ENCODE measurements at regions not wholly inside any gene's neighbourhood (a gene's known extent, or its start where the extent isn't known, plus 50 kb on each side); places are given as distances from the start of the nearest gene placed in this dataset.

GRCh38 chr4:13703096-13703495 is 75.6 kb upstream of the BOD1L1 start:
- no peaks in the 10 kb centered on the region for H3K79me2 ChIP-seq (ENCODE audit: control insufficient read depth, insufficient read depth, low read length)
- no peaks in the 10 kb centered on the region for H3K9me1 ChIP-seq (ENCODE audit: control insufficient read depth, extremely low read depth, insufficient read depth, low read length)
- H3K9ac ChIP-seq (ENCODE audit: control insufficient read depth, extremely low read depth, insufficient read depth, low read length): no peak overlapping the region
- H4K20me1 ChIP-seq (ENCODE audit: control insufficient read depth, extremely low read depth, insufficient read depth, low read length): no peaks in the 10 kb centered on the region
- dilution Hi-C loops (cut with MboI; ENCODE audit: extremely low pct_ligation_motif_present, low sequenced_read_pairs): no loop called here
- H3K4me3 ChIP-seq (ENCODE audit: control insufficient read depth in 2 of 3, extremely low read depth in 1 of 3, insufficient read depth in 2 of 3, low read depth in 1 of 3, low read length in 3 of 3): no peak overlapping the region
- no peak for FAIRE-seq
- H3K36me3 ChIP-seq (ENCODE audit: control insufficient read depth in 2 of 2, extremely low read depth in 1 of 2, insufficient read depth in 2 of 2, low read length in 2 of 2): no peaks in the 10 kb centered on the region
- no peak overlapping the region for H3K27ac ChIP-seq (ENCODE audit: control insufficient read depth, insufficient read depth, low read length)
- DNase-seq (ENCODE audit: low read depth, low spot score): no peak
- H3K4me2 ChIP-seq (ENCODE audit: control insufficient read depth, extremely low read depth, insufficient read depth, low read depth, low read length): no peak overlapping the region
- no peaks in the 10 kb centered on the region for H3K27me3 ChIP-seq (ENCODE audit: control insufficient read depth, extremely low read depth, insufficient read depth, low read length)
- no peak for TF ChIP-seq CTCF (optimal IDR thresholded peaks at IDR 0.05 in 1 of 3, IDR thresholded peaks at IDR 0.05 in 1 of 3, conservative IDR thresholded peaks at IDR 0.05 in 1 of 3; ENCODE audit: extremely low read depth in 1 of 3, insufficient read depth in 2 of 3, low read length in 3 of 3)
- H3K4me1 ChIP-seq (ENCODE audit: control insufficient read depth, extremely low read depth, insufficient read depth, low read length): peaks cover 61% of the 10 kb centered on the region
- no peaks in the 10 kb centered on the region for H3K9me3 ChIP-seq (ENCODE audit: control insufficient read depth, low read depth, low read length)
- no peak overlapping the region for H2AFZ ChIP-seq (ENCODE audit: control insufficient read depth, low read length)

- Histone ChIP-seq H3K4me1 (ENCODE audit: control insufficient read depth, extremely low read depth, insufficient read depth, low read length) (peaks cover 55% of the 10 kb centered on the region), H4K20me1 (ENCODE audit: control insufficient read depth, extremely low read depth, insufficient read depth, low read length) (no peaks in the 10 kb centered on the region), H3K36me3 (ENCODE audit: control insufficient read depth in 2 of 2, extremely low read depth in 1 of 2, insufficient read depth in 2 of 2, low read length in 2 of 2) (no peaks in the 10 kb centered on the region), H3K9ac (ENCODE audit: control insufficient read depth, extremely low read depth, insufficient read depth, low read length) (no peak overlapping the region), H3K27ac (ENCODE audit: control insufficient read depth, insufficient read depth, low read length) (no peak overlapping the region), H3K79me2 (ENCODE audit: control insufficient read depth, insufficient read depth, low read length) (no peaks in the 10 kb centered on the region), H3K27me3 (ENCODE audit: control insufficient read depth, extremely low read depth, insufficient read depth, low read length) (no peaks in the 10 kb centered on the region), H3K4me3 (ENCODE audit: control insufficient read depth in 2 of 3, extremely low read depth in 1 of 3, insufficient read depth in 2 of 3, low read depth in 1 of 3, low read length in 3 of 3) (no peak overlapping the region), H3K9me3 (ENCODE audit: control insufficient read depth, low read depth, low read length) (no peaks in the 10 kb centered on the region), H3K9me1 (ENCODE audit: control insufficient read depth, extremely low read depth, insufficient read depth, low read length) (no peaks in the 10 kb centered on the region), H2AFZ (ENCODE audit: control insufficient read depth, low read length) (no peak overlapping the region), H3K4me2 (ENCODE audit: control insufficient read depth, extremely low read depth, insufficient read depth, low read depth, low read length) (no peak overlapping the region)
- TF ChIP-seq CTCF (optimal IDR thresholded peaks at IDR 0.05 in 1 of 3, IDR thresholded peaks at IDR 0.05 in 1 of 3, conservative IDR thresholded peaks at IDR 0.05 in 1 of 3; ENCODE audit: extremely low read depth in 1 of 3, insufficient read depth in 2 of 3, low read length in 3 of 3): no peak
- TF ChIP-seq EZH2 (IDR thresholded peaks at IDR 0.05; ENCODE audit: low read length): no peak
- dilution Hi-C loops (cut with MboI; ENCODE audit: extremely low pct_ligation_motif_present, low sequenced_read_pairs): no loop called here
- DNase-seq (ENCODE audit: low read depth, low spot score): no peak
- no peak for FAIRE-seq
Measured at GRCh38 chr4:13704035-13704434, 76.5 kb upstream of the BOD1L1 start.
